ENCODE measurements at regions not wholly inside any gene's neighbourhood (a gene's known extent, or its start where the extent isn't known, plus 50 kb on each side); places are given as distances from the start of the nearest gene placed in this dataset.
"Not testable (repeated sequence)": the region's sequence is repeated elsewhere in the genome, so short reads cannot be mapped to it uniquely, and the experiment has no call there.

DNA sequence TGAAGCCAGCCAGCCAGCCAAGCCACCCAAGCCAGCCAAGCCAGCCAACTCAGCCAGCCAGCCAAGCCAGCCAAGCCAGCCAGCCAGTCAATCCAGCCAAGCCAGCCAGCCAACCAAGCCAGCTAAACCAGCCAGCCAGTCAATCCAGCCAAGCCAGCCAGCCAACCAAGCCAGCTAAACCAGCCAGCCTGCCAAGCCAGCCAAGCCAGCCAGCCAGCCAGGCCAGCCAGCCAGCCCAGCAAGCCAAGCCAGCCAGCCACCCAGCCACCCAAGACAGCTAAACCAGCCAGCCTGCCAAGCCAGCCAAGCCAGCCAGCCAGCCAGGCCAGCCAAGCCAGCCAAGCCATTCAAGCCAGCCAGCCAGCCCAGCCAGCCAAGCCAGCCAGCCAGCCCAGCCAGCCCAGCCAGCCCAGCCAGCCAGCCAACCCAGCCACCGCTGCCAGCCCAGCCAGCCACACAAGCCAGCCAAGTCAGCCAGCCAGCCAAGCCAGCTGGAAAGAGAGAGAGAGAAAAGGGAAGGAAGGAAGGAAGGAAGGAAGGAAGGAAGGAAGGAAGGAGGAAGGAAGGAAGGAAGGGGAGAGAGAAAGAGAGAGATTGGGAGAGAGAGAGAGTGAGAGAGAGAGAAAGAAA lies 1606.8 kb downstream of the RPIA start:
- not testable (repeated sequence) for TF ChIP-seq POLR2AphosphoS5, TAF1 (IDR thresholded peaks at IDR 0.05; ENCODE audit: low read depth, low read length)
